Smooth muscle cell (in vitro differentiated cells): ENCODE measurements at regions not wholly inside any gene's neighbourhood (a gene's known extent, or its start where the extent isn't known, plus 50 kb on each side); places are given as distances from the start of the nearest gene placed in this dataset.

Source experiments
- DNase-seq: peaks from one replicate; lab custom pipeline; 2025; ENCODE audit not compliant: unreplicated experiment; lab: John Stamatoyannopoulos, UW
- H2AFZ ChIP-seq: fragments of 200-600 bp; sonication (generic); 2 replicates; pipeline ENCODE4 v1.6.0; 2016; ENCODE audit warnings: antibody characterized with exemption, low read depth, mild to moderate bottlenecking
- H3F3A ChIP-seq: fragments of 200-600 bp; sonication (generic); 2 replicates; pipeline ENCODE4 v1.6.0; 2017; ENCODE audit warnings: antibody characterized with exemption, low read depth
- H3K27ac ChIP-seq: fragments of 200-600 bp; sonication (generic); 2 replicates; pipeline ENCODE4 v1.5.1; 2016; ENCODE audit warnings: low read depth, mild to moderate bottlenecking
- H3K27me3 ChIP-seq: fragments of 200-600 bp; sonication (generic); 2 replicates; pipeline ENCODE4 v1.6.1; 2016; ENCODE audit warnings: low read depth, mild to moderate bottlenecking
- H3K36me3 ChIP-seq: fragments of 200-600 bp; sonication (generic); 2 replicates; pipeline ENCODE4 v1.5.1; 2016; ENCODE audit warnings: low read depth
- H3K4me1 ChIP-seq: fragments of 200-600 bp; sonication (generic); 2 replicates; pipeline ENCODE4 v1.5.1; 2016; ENCODE audit warnings: low read depth
- H3K4me2 ChIP-seq: fragments of 200-600 bp; sonication (generic); 2 replicates; pipeline ENCODE4 v1.6.0; 2016; ENCODE audit warnings: mild to moderate bottlenecking
- H3K4me3 ChIP-seq: fragments of 200-600 bp; sonication (generic); 2 replicates; pipeline ENCODE4 v1.5.1; 2016; ENCODE audit warnings: mild to moderate bottlenecking
- H3K79me2 ChIP-seq: fragments of 200-600 bp; sonication (generic); 2 replicates; pipeline ENCODE4 v1.6.0; 2016; ENCODE audit warnings: low read depth, mild to moderate bottlenecking
- H3K9ac ChIP-seq: fragments of 200-600 bp; sonication (generic); 2 replicates; pipeline ENCODE4 v1.6.0; 2016; ENCODE audit warnings: low read depth
- H3K9me3 ChIP-seq: fragments of 200-600 bp; sonication (generic); replicated peaks from 2 replicates; pipeline ENCODE4 v1.5.1; 2016; ENCODE audit warnings: low read depth
- H4K20me1 ChIP-seq: fragments of 200-600 bp; sonication (generic); 2 replicates; pipeline ENCODE4 v1.6.0; 2016; ENCODE audit warnings: low read depth
- WGBS: methylation state at CpG from one replicate; pipeline ENCODE4 v1.1.7; 2016; ENCODE audit warnings: low lambda C conversion rate; 5-methylcytosine and 5-hydroxymethylcytosine counted together
- TF ChIP-seq, protein P1 (sequence below): fragments of 200-600 bp; sonication (generic); IDR thresholded peaks from 2 replicates; pipeline ENCODE4 v1.5.1; 2017; ENCODE audit warnings: borderline replicate concordance, mild to moderate bottlenecking, antibody characterized with exemption; ENCODE audit not compliant: insufficient read depth, poor library complexity, severe bottlenecking

GRCh38 chr2:240351088-240351741 is 84.2 kb upstream of the GPC1 start:
- WGBS, result 23% methylated on average over 28 of the region's 28 CpGs
- H3F3A ChIP-seq, result no peaks in the 10 kb centered on the region
- TF ChIP-seq, protein P1, sequence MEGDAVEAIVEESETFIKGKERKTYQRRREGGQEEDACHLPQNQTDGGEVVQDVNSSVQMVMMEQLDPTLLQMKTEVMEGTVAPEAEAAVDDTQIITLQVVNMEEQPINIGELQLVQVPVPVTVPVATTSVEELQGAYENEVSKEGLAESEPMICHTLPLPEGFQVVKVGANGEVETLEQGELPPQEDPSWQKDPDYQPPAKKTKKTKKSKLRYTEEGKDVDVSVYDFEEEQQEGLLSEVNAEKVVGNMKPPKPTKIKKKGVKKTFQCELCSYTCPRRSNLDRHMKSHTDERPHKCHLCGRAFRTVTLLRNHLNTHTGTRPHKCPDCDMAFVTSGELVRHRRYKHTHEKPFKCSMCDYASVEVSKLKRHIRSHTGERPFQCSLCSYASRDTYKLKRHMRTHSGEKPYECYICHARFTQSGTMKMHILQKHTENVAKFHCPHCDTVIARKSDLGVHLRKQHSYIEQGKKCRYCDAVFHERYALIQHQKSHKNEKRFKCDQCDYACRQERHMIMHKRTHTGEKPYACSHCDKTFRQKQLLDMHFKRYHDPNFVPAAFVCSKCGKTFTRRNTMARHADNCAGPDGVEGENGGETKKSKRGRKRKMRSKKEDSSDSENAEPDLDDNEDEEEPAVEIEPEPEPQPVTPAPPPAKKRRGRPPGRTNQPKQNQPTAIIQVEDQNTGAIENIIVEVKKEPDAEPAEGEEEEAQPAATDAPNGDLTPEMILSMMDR, result no peak
- no peaks in the 10 kb centered on the region for H4K20me1 ChIP-seq
- H3K36me3 ChIP-seq, result no peaks in the 10 kb centered on the region
- DNase-seq, result no peak
- H3K27me3 ChIP-seq, result peaks cover 15% of the 10 kb centered on the region
- no peak overlapping the region for H3K9ac ChIP-seq
- H2AFZ ChIP-seq, result peak overlapping the region; percentile 37
- no peak overlapping the region for H3K27ac ChIP-seq
- no peaks in the 10 kb centered on the region for H3K4me1 ChIP-seq
- peak overlapping the region; percentile 28 for H3K4me2 ChIP-seq
- H3K9me3 ChIP-seq, result no peaks in the 10 kb centered on the region
- no peak overlapping the region for H3K4me3 ChIP-seq
- no peaks in the 10 kb centered on the region for H3K79me2 ChIP-seq

GRCh38 chr2:240351826-240352426 is 83.5 kb upstream of the GPC1 start:
- Histone ChIP-seq H3K4me2 (peak overlapping the region; percentile 28), H3K27ac (no peak overlapping the region), H4K20me1 (no peaks in the 10 kb centered on the region), H3K27me3 (peaks cover 15% of the 10 kb centered on the region), H3F3A (no peaks in the 10 kb centered on the region), H3K9me3 (no peaks in the 10 kb centered on the region), H3K36me3 (no peaks in the 10 kb centered on the region), H3K79me2 (no peaks in the 10 kb centered on the region), H3K4me3 (no peak overlapping the region), H3K9ac (no peak overlapping the region), H3K4me1 (no peaks in the 10 kb centered on the region), H2AFZ (no peak overlapping the region)
- DNase-seq, result no peak
- TF ChIP-seq, protein P1, result no peak
- 80% methylated on average over 14 of the region's 14 CpGs for WGBS

- no peak overlapping the region for H3K4me3 ChIP-seq
- TF ChIP-seq, protein P1, result no peak
- no peaks in the 10 kb centered on the region for H3K4me1 ChIP-seq
- H3K9me3 ChIP-seq, result no peaks in the 10 kb centered on the region
- H4K20me1 ChIP-seq, result no peaks in the 10 kb centered on the region
- DNase-seq, result no peak
- no peak overlapping the region for H3K4me2 ChIP-seq
- no peak overlapping the region for H3K9ac ChIP-seq
- no peaks in the 10 kb centered on the region for H3K36me3 ChIP-seq
- H3K27me3 ChIP-seq, result peaks cover 7% of the 10 kb centered on the region
- no peaks in the 10 kb centered on the region for H3K79me2 ChIP-seq
- 93% methylated on average over 18 of the region's 18 CpGs for WGBS
- no peak overlapping the region for H3K27ac ChIP-seq
- H2AFZ ChIP-seq, result no peak overlapping the region
- H3F3A ChIP-seq, result no peaks in the 10 kb centered on the region
Measured at GRCh38 chr2:240353086-240353798, 82.2 kb upstream of the GPC1 start.
